GM19455 (cell line): ENCODE measurements at regions not wholly inside any gene's neighbourhood (a gene's known extent, or its start where the extent isn't known, plus 50 kb on each side); places are given as distances from the start of the nearest gene placed in this dataset.
"Not testable (repeated sequence)": the region's sequence is repeated elsewhere in the genome, so short reads cannot be mapped to it uniquely, and the experiment has no call there.

Experiments used
- ATAC-seq: cut with Tn5 transposase; IDR thresholded peaks from one replicate; pipeline ENCODE4 v1.9.1; 2021; ENCODE audit not compliant: unreplicated experiment

- ATAC-seq: not testable (repeated sequence)
These were observed 286.3 kb downstream of the CDY2B start for GRCh38 chrY:17593748-17594147.

GRCh38 chrY:17579956-17580519 lies 300.0 kb downstream of the CDY2B start:
- ATAC-seq: not testable (repeated sequence)

- ATAC-seq: peak; percentile 62
These were observed 300.7 kb downstream of the CDY2B start for GRCh38 chrY:17579131-17579955.

- ATAC-seq: not testable (repeated sequence)
These were observed 316.9 kb downstream of the CDY2B start for GRCh38 chrY:17563114-17563513.
